Stimulated activated CD8-positive, alpha-beta memory T cell treated with anti-CD3 and anti-CD28 coated beads, Interleukin-15, amount 100 ng/mL, for 1 hour (primary cell): ENCODE measurements at regions not wholly inside any gene's neighbourhood (a gene's known extent, or its start where the extent isn't known, plus 50 kb on each side); places are given as distances from the start of the nearest gene placed in this dataset.
"Not testable (repeated sequence)": the region's sequence is repeated elsewhere in the genome, so short reads cannot be mapped to it uniquely, and the experiment has no call there.

ENCODE experiments used
- DNase-seq: peaks from one replicate; pipeline ENCODE4 v3.0.0-alpha.2; 2020; ENCODE audit warnings: low read depth

DNA sequence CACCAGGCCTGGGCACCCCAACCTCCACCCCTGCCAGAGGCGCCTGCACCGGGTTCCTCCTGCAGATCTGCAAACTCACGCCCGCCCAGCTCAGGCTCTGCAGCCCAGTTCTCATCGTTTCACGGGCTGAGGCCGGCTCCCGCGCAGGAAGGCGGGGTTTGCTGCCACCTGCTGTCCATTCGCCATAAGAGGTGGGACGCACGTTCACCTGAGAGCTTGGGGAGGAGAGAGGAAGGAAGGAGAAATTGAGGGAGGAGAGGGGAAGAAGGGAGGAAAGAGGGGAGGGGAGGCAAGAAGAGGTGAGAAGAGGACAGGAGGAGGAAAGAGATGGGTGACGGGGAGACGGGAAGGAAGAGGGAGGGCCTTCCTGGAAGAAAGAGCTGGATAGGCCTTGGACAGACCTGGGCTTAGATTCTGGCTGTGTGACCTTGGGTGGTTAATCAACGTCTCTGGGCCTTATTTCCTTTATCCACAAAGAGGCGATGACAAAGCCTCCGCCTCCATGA is 114.5 kb downstream of the ADRA2C start:
- peak; percentile 36 for DNase-seq

DNA sequence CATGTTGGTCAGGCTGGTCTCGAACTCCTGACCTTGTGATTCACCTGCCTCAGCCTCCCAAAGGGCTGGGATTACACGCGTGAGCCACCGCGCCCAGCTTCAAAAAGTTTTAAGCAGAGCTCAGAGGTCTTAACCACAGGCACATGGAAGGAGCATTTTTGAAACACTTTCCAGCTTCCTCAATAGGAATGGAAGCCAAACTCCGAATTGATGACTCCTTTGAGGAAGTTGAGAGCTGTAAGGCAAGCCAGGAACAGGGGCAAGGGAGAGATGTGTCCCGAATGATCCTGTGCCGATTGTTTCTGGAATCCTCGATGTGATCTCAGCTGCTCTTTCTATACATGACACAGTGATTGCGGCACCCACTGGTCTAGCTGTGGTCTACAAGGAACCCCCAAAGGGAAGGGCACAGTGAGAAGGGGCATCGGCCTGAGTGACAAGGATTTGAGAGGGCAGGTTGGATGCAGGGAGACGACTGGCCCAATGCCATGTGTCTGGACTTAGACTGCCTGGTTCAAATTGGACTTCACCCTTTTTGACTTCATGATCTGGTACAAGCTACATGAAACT is 116.2 kb downstream of the ADRA2C start:
- DNase-seq, result not testable (repeated sequence)

DNA sequence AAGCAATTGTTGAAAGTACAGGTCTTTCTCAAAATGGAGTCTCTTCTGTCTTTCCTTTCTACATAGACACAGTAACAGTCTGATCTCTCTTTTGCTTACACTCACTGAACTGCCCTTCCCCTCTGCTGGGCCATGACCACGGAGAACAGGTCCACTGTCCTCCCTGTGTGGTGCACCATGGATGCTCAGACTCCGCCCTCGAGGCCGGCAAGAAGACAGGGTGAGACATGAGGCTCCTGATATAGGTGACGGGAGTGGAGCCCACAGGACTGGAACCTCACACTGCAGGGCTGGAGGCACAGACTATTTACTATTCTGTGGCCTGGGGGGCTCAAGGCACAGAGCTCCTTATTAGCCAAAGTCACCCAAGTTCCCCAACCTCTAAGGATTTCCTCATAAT is 118.1 kb downstream of the ADRA2C start:
- not testable (repeated sequence) for DNase-seq

DNA sequence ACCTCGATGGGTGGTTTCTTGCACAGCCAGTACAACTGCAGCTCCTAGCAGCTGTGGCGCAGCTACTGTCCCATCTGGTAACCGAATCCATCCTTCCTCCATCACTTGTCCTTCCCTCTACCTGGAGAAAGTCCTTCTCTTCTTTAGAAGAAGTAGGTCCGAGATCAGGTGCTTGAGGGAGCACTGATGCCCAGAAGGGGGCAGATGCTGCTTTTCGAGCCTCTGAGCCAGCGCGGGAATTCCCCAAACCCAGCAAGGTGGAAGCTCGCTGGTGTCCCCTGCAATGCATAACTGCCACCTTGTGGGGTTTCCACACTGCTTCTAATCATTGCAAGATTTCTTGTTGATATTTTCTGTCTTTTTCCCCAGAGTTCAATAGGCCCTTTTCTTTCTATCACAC is 127.4 kb downstream of the ADRA2C start:
- not testable (repeated sequence) for DNase-seq

DNA sequence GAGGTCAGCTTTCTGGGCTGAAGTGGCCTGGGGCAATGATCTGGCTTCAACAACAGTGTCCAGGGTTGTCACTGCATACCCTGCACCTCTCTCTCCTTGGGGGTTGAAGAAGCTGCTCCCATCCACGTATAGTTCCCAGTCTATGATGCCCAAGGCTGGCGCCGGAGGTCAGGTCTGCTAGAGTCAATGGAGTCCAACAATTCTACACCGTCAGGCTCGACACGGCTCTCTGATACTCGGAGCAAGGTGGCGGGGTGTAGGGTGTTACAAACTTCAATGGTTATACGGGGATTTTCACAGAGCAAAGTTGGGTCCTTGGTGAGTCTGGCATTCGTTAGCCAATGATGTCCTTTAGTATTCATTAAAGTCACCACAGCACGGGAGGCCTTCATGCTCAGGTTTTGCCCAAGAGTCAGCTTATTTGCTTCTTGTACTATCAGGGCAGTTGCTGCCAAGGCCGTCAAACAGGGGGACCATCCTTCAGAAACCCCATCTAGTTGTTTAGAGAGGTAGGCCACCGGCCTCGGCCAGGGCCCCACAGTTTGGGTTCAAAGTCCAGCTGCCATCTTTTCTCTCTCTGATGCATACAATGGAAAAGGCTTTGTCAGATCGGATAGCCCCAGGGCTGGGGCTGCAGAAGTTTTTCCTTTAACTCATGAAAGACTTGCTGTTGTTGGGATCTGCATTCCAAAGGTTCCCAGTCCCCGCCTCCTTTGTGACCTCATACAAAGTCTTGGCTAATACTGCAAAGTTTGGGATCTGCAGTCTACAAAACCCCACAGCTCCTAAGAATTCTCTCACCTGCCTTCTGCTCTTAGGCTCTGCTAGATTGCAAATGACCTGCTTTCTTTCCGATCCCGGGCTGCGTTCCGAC is 128.1 kb downstream of the ADRA2C start:
- not testable (repeated sequence) for DNase-seq

DNA sequence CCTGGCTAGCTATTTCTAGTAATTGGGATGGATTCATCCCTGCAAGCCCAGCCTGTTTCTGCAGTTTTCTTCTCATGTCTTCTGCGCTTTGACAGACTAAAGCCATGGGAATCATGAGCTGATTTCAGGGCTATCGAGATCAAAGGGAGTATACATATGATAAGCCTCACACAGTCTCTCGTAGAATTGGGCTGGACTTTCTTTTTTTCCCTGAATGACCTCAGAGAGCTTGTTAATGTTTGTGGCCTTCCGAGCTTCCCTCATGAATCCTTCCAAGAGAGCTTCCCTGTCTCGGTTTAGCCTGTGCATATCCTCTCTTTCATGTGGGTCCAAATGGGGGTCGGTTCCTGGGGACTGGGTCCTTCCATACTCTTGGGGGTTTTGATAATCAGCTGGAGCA is 130.3 kb downstream of the ADRA2C start:
- DNase-seq, result no peak

DNA sequence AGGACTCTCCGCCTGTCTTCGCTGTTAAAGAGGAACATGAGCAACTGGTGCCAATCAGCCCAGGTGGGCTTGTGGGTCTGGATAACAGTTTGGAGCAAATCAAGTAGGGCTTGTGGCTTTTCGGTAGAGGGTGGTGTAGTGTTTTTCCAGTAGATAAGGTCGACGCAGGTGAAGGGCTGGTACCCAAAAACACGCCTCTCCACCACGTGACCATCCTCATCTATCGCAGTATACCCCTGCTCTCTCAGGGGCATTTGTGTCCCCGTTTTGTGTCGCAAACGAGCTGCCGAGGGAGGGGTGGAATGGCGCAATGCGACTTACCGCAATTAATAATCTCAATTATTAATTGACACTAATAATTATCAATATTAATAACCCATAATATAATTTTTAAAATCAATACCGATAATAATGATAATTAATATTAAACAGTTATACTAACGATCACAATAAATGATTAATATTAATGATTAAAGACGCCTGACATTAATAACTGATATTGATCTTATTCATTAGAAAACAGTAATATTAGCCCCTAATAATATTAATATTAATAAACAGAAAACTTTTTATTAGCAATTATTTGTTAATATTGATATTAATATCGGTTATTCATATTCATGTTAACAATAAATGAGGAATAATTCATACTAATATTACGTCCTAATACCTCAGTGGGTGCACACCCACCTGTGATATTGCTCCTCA is 130.8 kb downstream of the ADRA2C start:
- not testable (repeated sequence) for DNase-seq

DNA sequence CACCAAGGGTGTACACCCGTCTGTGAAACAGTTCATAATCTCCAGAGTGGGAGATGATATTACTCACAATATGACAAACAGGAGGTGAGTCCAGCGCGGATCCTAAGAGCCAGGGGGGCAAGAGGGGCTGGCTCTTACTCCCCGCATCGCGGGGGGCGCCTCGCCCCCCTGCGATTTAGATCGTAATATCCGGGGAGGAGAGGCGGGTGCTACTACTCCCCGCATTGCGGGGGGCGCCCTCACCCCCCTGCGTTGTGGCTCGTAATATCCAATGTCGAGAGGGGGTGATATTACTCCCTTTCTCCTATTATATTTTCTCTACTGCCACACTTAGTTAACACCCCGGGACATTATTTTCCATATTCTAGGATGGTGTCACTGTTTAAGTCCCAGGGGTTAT is 131.9 kb downstream of the ADRA2C start:
- no peak for DNase-seq

DNA sequence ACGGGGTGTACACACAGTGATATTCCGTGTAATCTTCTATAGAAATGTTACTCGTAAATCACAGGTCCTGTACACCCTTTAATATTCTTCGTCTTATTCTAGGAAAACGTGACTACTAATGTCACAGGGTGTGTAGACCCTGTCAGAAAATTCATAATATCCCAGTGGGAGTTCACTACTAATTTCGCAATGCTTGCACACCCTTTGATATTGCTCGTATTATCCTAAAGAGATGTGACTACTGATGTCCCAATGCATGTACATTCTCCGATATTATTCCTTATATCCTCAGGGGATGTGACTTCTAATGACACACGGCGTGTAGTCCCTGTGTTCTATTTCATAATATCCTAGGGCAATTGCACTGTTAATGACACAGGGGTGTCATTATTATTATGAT is 132.7 kb downstream of the ADRA2C start:
- DNase-seq, result not testable (repeated sequence)

DNA sequence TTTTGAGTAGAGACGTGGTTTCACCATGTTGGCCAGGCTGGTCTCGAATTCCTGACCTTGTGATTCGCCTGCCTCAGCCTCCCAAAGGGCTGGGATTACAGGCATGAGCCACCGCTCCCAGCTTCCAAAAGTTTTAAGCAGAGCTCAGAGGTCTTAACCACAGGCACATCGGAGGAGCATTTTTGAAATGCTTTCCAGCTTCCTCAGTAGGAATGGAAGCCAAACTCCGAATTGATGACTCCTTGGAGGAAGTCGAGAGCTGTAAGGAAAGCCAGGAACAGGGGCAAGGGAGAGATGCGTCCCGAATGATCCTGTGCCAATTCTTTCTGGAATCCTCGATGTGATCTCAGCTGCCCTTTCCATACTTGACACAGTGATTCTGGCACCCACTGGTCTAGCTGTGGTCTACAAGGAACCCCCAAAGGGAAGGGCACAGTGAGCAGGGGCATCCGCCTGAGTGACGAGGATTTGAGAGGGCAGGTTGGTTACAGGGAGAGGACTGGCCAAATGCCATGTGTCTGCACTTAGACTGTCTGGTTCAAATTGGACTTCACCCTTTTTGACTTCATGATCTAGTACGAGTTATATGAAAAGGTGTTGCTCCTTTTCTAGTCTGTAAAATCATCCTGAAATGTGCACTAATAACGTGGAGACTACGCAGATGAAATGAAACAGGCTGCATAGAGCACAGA is 138.2 kb downstream of the ADRA2C start:
- DNase-seq, result not testable (repeated sequence)

DNA sequence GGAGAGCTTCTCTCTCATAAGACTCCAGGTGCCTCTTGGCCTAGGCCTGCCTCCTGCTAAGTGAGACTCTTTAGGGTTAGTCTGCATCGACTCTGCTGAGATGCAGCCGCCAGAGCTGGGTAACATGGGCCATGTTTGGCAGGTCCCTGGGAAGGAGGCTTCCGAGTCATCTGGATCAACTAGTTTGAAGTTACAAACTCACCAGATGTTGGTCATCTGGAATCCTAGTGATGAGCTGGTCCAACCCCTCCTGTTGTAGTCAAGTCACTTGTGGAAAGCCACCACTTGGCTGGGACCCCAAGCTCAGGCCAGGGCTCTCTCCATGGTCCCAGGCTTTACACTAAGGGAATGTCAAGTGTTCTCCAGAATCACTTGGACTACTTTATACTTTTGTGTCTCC is 143.4 kb downstream of the ADRA2C start:
- DNase-seq, result not testable (repeated sequence)

DNA sequence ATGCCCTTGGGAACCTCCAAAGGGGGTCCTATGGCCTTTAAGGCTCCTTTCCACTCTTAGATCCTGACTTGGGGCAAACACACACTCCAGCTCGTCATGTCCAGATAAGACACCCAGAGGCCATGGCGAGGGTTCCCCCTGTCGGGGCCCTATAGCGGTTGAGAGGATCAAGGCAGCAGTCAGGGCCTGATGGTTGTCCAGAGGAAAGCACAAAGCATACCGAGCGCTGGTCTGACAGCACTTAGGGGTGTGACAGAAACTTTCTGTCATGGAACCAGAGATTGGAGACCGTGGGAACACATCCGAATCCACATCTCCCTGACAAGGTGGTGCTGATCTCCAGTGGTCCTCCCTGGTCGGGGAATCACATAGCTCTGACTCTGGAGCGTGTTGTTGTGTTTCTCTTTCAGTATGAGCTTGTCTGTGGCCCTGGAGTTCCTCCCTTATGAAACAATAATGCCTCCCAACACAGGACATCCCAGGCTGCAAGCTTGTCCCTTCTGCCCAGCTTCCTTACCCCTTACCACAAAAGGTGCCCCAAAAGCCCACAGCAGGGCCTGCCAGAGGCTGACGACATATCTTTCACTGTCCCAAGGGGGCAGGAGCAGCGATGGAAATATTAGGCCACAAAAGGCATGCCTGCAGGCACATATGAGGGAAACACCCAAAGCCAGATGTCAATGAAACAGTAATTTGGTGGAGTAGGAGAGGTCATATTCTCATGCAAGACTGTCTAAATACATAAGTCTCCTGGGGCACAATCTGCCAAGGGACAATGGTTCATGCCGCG is 144.2 kb downstream of the ADRA2C start:
- not testable (repeated sequence) for DNase-seq

DNA sequence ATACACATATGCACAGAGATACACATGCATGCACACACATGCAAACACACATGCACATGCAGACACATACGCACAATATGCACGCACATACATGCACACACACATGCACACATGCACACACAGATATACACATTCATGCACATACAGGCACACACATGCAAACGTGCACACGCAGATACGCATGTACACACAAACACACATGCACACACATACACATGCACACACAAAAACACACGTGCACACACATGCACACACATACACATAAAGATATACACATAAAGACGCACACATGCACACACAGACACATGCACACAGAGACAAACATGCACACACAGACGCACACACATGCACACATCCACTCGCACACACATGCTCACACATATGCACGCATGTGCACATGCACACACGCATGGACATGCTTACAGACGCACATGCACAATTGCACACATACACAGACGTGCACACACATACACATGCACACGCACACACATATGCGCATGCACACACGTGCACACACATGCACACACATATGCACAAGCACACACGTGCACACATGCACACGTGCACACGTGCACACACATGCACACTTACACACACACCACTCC is 145.2 kb downstream of the ADRA2C start:
- DNase-seq, result no peak

DNA sequence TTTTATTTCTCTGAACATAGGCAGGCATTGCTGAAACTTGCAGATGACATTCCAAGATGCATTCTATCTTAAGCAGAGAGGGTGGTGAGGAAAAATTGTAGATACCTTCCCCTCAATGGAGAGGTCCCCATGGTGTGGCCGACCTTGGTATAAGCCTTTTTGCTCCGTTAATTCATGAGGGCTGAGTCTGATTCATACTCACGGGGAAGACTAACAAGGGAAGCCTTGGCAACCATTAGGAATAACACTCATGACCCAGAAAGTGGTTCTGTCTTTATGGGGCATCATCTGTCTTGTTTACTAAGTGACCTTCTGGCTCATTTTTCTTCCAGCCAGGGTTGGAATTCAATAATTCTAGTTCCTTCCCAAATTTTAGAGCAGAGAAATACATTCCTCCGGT is 148.3 kb downstream of the ADRA2C start:
- DNase-seq, result not testable (repeated sequence)

DNA sequence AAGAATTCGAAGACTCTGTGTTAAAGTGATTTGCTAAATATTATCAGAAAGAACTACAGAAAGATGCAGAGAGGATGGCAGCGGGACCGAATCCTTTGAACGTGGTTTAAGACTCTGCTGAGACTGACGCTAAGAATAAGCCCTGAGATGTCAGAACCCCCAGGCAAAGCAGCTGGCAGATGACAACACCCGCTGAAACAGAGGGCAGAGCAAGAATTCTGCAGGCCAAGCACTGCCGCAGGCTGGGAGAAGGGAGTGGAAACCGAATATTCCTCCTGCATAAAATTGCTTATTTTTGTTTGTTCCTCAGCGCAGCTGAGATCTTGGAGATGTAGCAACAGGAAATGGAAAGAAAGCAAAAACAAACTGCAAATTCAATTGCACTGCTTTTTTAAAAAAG is 153.3 kb downstream of the ADRA2C start:
- DNase-seq, result not testable (repeated sequence)

DNA sequence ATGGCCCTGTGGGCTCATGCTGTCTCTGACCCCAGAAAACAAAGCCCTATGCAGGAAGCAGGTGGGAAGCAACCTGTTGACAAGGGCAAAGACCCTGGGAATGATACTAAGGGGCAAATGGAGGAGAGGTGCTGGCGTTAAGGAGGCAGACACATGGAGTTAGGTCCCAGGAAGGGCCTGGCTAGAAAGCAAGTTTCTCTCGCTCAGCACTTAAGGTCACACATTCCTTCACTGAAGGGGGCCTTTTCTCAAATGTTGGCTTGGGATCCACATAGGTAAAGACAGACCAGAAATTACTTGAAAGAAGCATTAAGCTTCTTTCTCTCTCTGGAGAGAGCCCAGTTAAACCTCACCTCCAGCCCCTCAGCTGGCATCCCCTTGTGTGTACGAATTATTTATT is 155.7 kb downstream of the ADRA2C start:
- DNase-seq, result not testable (repeated sequence)

DNA sequence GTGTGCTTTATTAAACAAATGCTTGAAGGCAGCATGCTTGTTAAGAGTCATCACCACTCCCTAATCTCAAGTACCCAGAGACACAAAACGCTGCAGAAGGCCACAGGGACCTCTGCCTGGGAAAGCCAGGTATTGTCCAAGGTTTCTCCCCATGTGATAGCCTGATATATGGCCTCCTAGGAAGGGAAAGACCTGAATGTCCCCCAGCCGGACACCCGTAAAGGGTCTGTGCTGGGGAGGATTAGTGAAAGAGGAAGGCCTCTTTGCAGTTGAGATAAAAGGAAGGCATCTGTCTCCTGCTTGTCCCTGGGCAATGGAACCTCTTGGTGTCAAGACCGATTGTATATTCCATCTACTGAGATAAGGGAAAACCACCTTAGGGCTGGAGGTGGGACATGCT is 159.7 kb downstream of the ADRA2C start:
- DNase-seq, result not testable (repeated sequence)

DNA sequence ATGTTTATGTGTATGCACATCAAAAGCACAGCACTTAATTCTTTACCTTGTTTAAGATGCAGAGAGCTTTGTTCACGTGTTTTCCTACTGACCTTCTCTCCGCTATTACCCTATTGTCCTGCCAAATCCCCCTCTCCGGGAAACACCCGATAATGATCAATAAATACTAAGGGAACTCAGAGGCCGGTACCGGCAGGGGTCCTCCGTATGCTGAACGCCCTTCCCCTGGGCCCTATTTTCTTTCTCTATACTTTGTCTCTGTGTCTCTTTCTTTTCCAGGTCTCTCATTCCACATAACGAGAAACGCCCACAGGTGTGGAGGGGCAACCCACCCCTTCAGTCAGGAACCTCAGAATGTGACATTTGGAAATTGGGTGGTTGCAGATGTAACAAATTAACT is 160.1 kb downstream of the ADRA2C start:
- not testable (repeated sequence) for DNase-seq

DNA sequence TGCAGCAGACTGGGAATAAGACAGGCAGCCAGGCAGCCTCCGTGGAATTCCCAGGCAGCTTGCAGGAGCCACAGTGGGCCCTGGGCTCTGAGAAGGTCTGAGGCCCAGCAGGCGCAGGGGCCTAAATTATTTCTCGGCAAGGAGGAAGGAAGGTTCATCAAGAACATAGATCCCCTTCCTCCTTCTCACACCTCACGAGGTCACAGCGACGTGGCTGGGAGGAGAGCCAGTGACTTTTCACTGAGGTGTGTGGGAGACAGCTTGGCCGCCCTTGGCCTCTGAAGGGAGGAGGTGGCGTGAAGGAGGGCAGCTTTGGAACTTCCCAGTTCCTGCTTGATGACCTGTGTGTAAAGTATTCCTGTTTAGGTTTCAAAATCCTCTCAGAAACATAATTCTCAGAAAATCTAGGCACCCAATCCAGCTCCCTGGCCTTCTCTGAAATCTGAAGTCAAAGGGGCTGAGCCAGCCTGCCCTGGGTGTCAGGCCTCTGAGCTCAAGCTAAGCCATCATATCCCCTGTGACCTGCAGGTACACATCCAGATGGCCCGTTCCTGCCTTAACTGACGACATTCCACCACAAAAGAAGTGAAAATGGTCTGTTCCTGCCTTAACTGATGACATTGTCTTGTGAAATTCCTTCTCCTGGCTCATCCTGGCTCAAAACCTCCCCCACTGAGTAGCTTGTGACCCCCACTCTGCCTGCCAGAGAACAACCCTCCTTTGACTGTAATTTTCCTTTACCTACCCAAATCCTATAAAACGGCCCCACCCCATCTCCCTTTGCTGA is 161.0 kb downstream of the ADRA2C start:
- not testable (repeated sequence) for DNase-seq

DNA sequence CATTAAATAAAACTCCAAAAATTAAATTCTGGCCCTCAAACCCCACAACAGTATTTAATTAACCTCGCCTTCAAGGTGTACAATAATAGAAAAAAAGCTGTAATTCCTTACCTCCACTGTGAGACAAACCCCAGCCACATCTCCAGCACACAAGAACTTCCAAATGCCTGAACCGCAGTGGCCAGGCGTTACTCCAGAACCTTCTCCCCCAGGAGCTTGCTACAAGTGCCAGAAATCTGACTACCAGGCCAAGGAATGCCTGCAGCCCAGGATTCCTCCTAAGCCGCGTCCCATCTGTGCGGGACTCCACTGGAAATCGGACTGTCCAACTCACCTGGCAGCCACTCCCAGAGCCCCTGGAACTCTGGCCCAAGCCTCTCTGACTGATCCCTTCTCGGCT is 163.2 kb downstream of the ADRA2C start:
- not testable (repeated sequence) for DNase-seq
